ENCODE measurements at regions not wholly inside any gene's neighbourhood (a gene's known extent, or its start where the extent isn't known, plus 50 kb on each side); places are given as distances from the start of the nearest gene placed in this dataset.

GRCh38 chr20:58081846-58082245 lies 146.6 kb downstream of the ANKRD60 start:
- TF ChIP-seq, protein P1, sequence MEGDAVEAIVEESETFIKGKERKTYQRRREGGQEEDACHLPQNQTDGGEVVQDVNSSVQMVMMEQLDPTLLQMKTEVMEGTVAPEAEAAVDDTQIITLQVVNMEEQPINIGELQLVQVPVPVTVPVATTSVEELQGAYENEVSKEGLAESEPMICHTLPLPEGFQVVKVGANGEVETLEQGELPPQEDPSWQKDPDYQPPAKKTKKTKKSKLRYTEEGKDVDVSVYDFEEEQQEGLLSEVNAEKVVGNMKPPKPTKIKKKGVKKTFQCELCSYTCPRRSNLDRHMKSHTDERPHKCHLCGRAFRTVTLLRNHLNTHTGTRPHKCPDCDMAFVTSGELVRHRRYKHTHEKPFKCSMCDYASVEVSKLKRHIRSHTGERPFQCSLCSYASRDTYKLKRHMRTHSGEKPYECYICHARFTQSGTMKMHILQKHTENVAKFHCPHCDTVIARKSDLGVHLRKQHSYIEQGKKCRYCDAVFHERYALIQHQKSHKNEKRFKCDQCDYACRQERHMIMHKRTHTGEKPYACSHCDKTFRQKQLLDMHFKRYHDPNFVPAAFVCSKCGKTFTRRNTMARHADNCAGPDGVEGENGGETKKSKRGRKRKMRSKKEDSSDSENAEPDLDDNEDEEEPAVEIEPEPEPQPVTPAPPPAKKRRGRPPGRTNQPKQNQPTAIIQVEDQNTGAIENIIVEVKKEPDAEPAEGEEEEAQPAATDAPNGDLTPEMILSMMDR (IDR thresholded peaks at IDR 0.05), result no peak
- TF ChIP-seq POLR2A (IDR thresholded peaks at IDR 0.05), result no peak
